WTC11 (cell line): ENCODE measurements at regions not wholly inside any gene's neighbourhood (a gene's known extent, or its start where the extent isn't known, plus 50 kb on each side); places are given as distances from the start of the nearest gene placed in this dataset.
A peak's percentile ranks its signal among the peaks of the same experiment; 100 is the strongest.
"Not testable (repeated sequence)": the region's sequence is repeated elsewhere in the genome, so short reads cannot be mapped to it uniquely, and the experiment has no call there.

Source experiments
- ATAC-seq: fragments of 200-7000 bp; cut with Tn5 transposase; 2 replicates; pipeline ENCODE4 v1.10.0; 2021; ENCODE audit warnings: mild to moderate bottlenecking, moderate library complexity
- CTCF ChIA-PET: fragments of 300-600 bp; sonication (Branson Sonifier 250); formaldehyde crosslinking; loops from one replicate; lab custom pipeline; 2021; ENCODE audit warnings: antibody characterized with exemption; lab: Charles Lee
- POLR2A ChIA-PET: fragments of 350-600 bp; sonication (Branson Sonifier 250); formaldehyde crosslinking; loops from one replicate; lab custom pipeline; 2021; ENCODE audit warnings: antibody characterized with exemption; lab: Charles Lee
- DNase-seq: peaks from one replicate; pipeline ENCODE4 v3.0.0; 2021; ENCODE audit warnings: low spot score
- H3K27ac Mint-ChIP-seq: 2 replicates; pipeline ENCODE4 v1.8.0; 2021; ENCODE audit warnings: mixed read lengths
- H3K27me3 Mint-ChIP-seq: 2 replicates; pipeline ENCODE4 v1.8.0; 2021; ENCODE audit warnings: low read depth, mild to moderate bottlenecking, moderate library complexity, mixed read lengths
- H3K36me3 Mint-ChIP-seq: 2 replicates; pipeline ENCODE4 v1.8.0; 2021; ENCODE audit warnings: mixed read lengths
- H3K4me1 Mint-ChIP-seq: 2 replicates; pipeline ENCODE4 v1.8.0; 2022; ENCODE audit warnings: mixed read lengths
- H3K4me3 Mint-ChIP-seq: 2 replicates; pipeline ENCODE4 v1.8.0; 2021; ENCODE audit warnings: mild to moderate bottlenecking, moderate library complexity, mixed read lengths
- H3K9me3 Mint-ChIP-seq: 2 replicates; pipeline ENCODE4 v1.8.0; 2021; ENCODE audit warnings: mixed read lengths
- AR ChIP-seq: fragments of 250-450 bp; sonication (Bioruptor Pico); IDR thresholded peaks from 2 replicates; pipeline ENCODE4 v1.9.0; 2021; ENCODE audit warnings: mild to moderate bottlenecking
- ATF3 ChIP-seq: sonication (generic); formaldehyde crosslinking; conservative IDR thresholded peaks from 2 replicates; pipeline ENCODE4 v1.8.1; 2022; ENCODE audit warnings: mild to moderate bottlenecking, missing genetic modification reagents
- ETV6 ChIP-seq: sonication (generic); formaldehyde crosslinking; IDR thresholded peaks from 2 replicates; pipeline ENCODE4 v1.8.1; 2022; ENCODE audit warnings: mild to moderate bottlenecking, missing genetic modification reagents
- FOXP1 ChIP-seq: sonication (generic); formaldehyde crosslinking; IDR thresholded peaks from 2 replicates; pipeline ENCODE4 v1.8.0; 2022; ENCODE audit warnings: missing genetic modification reagents, mild to moderate bottlenecking, moderate library complexity, borderline replicate concordance
- FOXP4 ChIP-seq: sonication (generic); formaldehyde crosslinking; IDR thresholded peaks from 2 replicates; pipeline ENCODE4 v1.8.0; 2022; ENCODE audit warnings: mild to moderate bottlenecking, missing genetic modification reagents
- GRHL2 ChIP-seq: fragments of 250-450 bp; sonication (Bioruptor Pico); IDR thresholded peaks from 2 replicates; pipeline ENCODE4 v1.8.0; 2022; ENCODE audit warnings: mild to moderate bottlenecking, moderate library complexity; ENCODE audit not compliant: insufficient replicate concordance, severe bottlenecking
- HMGA2 ChIP-seq: fragments of 250-450 bp; sonication (Bioruptor Pico); IDR thresholded peaks from 2 replicates; pipeline ENCODE4 v1.4.0; 2021; ENCODE audit warnings: mild to moderate bottlenecking, moderate library complexity
- JUN ChIP-seq: sonication (generic); formaldehyde crosslinking; IDR thresholded peaks from 2 replicates; pipeline ENCODE4 v1.8.0; 2023; ENCODE audit warnings: mild to moderate bottlenecking, missing genetic modification reagents
- KAT7 ChIP-seq: sonication (generic); formaldehyde crosslinking; IDR thresholded peaks from 2 replicates; pipeline ENCODE4 v1.8.1; 2023; ENCODE audit warnings: missing genetic modification reagents, mild to moderate bottlenecking, borderline replicate concordance
- MLX ChIP-seq: sonication (generic); formaldehyde crosslinking; IDR thresholded peaks from 2 replicates; pipeline ENCODE4 v1.8.1; 2023; ENCODE audit warnings: mild to moderate bottlenecking, missing genetic modification reagents, moderate library complexity
- NR1H2 ChIP-seq: sonication (generic); formaldehyde crosslinking; IDR thresholded peaks from 2 replicates; pipeline ENCODE4 v1.9.0; 2021; ENCODE audit warnings: mild to moderate bottlenecking, moderate library complexity, missing genetic modification reagents
- NR3C1 ChIP-seq: sonication (generic); formaldehyde crosslinking; conservative IDR thresholded peaks from 2 replicates; pipeline ENCODE4 v1.8.1; 2023; ENCODE audit warnings: low read depth, mild to moderate bottlenecking, missing genetic modification reagents
- RELA ChIP-seq: sonication (generic); formaldehyde crosslinking; IDR thresholded peaks from 2 replicates; pipeline ENCODE4 v1.8.1; 2022; ENCODE audit warnings: missing genetic modification reagents, mild to moderate bottlenecking, borderline replicate concordance
- SOX15 ChIP-seq: fragments of 250-450 bp; sonication (Bioruptor Pico); IDR thresholded peaks from 2 replicates; pipeline ENCODE4 v1.9.0; 2021; ENCODE audit warnings: mild to moderate bottlenecking
- TEAD1 ChIP-seq: sonication (generic); formaldehyde crosslinking; IDR thresholded peaks from 2 replicates; pipeline ENCODE4 v1.8.0; 2022; ENCODE audit warnings: mild to moderate bottlenecking, missing genetic modification reagents
- ZNF423 ChIP-seq: fragments of 250-450 bp; sonication (Bioruptor Pico); IDR thresholded peaks from 2 replicates; pipeline ENCODE4 v2.1.2; 2022; ENCODE audit warnings: mild to moderate bottlenecking, moderate library complexity
- TF ChIP-seq, protein P1 (sequence below): sonication (generic); formaldehyde crosslinking; IDR thresholded peaks from 2 replicates; pipeline ENCODE4 v1.8.1; 2022; ENCODE audit warnings: low read depth, mild to moderate bottlenecking, moderate library complexity, missing genetic modification reagents, borderline replicate concordance
- TF ChIP-seq, protein P2 (sequence below): sonication (generic); formaldehyde crosslinking; IDR thresholded peaks from 2 replicates; pipeline ENCODE4 v1.8.0; 2022; ENCODE audit warnings: missing genetic modification reagents

DNA sequence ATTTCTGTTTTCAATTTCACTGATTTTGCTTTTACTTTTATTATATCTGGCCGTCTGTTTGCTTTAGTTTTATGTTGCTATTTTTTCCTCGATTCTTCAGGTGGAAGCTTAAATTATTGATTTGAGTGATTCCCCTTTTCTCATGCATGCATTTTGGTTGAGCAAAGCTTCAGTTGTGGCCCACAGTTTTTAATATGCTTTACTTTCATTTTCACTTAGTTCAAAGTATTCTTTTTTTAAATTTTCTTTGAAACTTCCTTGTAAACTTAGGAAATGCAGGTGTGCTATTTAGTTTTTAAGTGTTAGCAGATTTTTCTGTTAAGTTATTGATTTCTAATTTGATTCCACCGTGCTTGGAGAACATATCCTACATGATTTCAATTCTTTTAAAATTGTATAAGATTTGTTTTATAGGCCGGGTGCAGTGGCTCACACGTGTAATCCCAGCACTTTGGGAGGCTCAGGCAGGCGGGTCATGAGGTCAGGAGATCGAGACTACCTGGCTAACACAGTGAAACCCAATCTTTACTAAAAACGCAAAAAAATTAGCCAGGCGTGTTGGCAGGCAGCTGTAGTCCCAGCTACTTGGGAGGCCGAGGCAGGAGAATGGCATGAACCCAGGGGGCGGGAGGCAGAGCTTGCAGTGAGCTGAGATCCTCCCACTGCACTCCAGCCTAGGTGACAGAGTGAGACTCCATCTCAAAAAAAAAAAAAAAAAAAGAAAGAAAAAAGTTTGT lies 531.2 kb downstream of the KIF2B start:
- no peak for ATAC-seq
- no peaks in the 10 kb centered on the region; the same call in 1 of the 2 replicates for H3K4me1 Mint-ChIP-seq
- peaks cover 83% of the 10 kb centered on the region for H3K9me3 Mint-ChIP-seq
- H3K27ac Mint-ChIP-seq = no peak overlapping the region
- POLR2A ChIA-PET = interaction anchor here (0.6 kb wide), 1 partner anchor 36 kb away, joined by 4 read pairs; no protein-coding TSS in a partner anchor
- peaks cover 80% of the 10 kb centered on the region for H3K36me3 Mint-ChIP-seq
- peaks cover 5% of the 10 kb centered on the region for H3K27me3 Mint-ChIP-seq
- no peak for DNase-seq
- CTCF ChIA-PET = no interaction called here
- H3K4me3 Mint-ChIP-seq = no peak overlapping the region
- TF ChIP-seq NR1H2 (CRISPR knock-in tag) (no peak), MLX (CRISPR knock-in tag) (no peak), NR3C1 (no peak), JUN (no peak), ATF3 (no peak)
- TF ChIP-seq, protein P1, sequence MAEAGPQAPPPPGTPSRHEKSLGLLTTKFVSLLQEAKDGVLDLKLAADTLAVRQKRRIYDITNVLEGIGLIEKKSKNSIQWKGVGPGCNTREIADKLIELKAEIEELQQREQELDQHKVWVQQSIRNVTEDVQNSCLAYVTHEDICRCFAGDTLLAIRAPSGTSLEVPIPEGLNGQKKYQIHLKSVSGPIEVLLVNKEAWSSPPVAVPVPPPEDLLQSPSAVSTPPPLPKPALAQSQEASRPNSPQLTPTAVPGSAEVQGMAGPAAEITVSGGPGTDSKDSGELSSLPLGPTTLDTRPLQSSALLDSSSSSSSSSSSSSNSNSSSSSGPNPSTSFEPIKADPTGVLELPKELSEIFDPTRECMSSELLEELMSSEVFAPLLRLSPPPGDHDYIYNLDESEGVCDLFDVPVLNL (CRISPR knock-in tag) = no peak

GRCh38 chr17:54361073-54361472 lies 538.3 kb downstream of the KIF2B start:
- DNase-seq, POLR2A ChIA-PET, CTCF ChIA-PET, H3K27me3 Mint-ChIP-seq: not testable (repeated sequence)
- H3K4me3 Mint-ChIP-seq = peak overlapping the region; percentile 50
- TF ChIP-seq ZNF423 (peak; percentile 82), FOXP4 (CRISPR knock-in tag) (peak; percentile 29; the same call in 1 of the 2 replicates), TEAD1 (CRISPR knock-in tag) (peak; percentile 66), ETV6 (CRISPR knock-in tag) (0 out of 2 replicates have a peak, but pooled peaks have one; percentile 46)
- H3K27ac Mint-ChIP-seq = peak overlapping the region; percentile 89
- H3K36me3 Mint-ChIP-seq = peaks cover 54% of the 10 kb centered on the region
- H3K9me3 Mint-ChIP-seq = peaks cover 69% of the 10 kb centered on the region
- peak; percentile 60 for ATAC-seq
- peaks cover 31% of the 10 kb centered on the region for H3K4me1 Mint-ChIP-seq

GRCh38 chr17:54368906-54369305 lies 531.7 kb upstream of the TOM1L1 start:
- H3K9me3 Mint-ChIP-seq = peaks cover 43% of the 10 kb centered on the region
- no peak for ATAC-seq
- TF ChIP-seq GRHL2 (CRISPR knock-in tag) = no peak
- no peak for TF ChIP-seq HMGA2 (CRISPR knock-in tag)
- TF ChIP-seq FOXP1 (CRISPR knock-in tag) = no peak
- TF ChIP-seq, protein P2, sequence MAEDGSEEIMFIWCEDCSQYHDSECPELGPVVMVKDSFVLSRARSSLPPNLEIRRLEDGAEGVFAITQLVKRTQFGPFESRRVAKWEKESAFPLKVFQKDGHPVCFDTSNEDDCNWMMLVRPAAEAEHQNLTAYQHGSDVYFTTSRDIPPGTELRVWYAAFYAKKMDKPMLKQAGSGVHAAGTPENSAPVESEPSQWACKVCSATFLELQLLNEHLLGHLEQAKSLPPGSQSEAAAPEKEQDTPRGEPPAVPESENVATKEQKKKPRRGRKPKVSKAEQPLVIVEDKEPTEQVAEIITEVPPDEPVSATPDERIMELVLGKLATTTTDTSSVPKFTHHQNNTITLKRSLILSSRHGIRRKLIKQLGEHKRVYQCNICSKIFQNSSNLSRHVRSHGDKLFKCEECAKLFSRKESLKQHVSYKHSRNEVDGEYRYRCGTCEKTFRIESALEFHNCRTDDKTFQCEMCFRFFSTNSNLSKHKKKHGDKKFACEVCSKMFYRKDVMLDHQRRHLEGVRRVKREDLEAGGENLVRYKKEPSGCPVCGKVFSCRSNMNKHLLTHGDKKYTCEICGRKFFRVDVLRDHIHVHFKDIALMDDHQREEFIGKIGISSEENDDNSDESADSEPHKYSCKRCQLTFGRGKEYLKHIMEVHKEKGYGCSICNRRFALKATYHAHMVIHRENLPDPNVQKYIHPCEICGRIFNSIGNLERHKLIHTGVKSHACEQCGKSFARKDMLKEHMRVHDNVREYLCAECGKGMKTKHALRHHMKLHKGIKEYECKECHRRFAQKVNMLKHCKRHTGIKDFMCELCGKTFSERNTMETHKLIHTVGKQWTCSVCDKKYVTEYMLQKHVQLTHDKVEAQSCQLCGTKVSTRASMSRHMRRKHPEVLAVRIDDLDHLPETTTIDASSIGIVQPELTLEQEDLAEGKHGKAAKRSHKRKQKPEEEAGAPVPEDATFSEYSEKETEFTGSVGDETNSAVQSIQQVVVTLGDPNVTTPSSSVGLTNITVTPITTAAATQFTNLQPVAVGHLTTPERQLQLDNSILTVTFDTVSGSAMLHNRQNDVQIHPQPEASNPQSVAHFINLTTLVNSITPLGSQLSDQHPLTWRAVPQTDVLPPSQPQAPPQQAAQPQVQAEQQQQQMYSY (CRISPR knock-in tag) = no peak
- no peak for TF ChIP-seq JUN
- no peak for TF ChIP-seq RELA (CRISPR knock-in tag)
- TF ChIP-seq AR (CRISPR knock-in tag) = no peak
- no peak for TF ChIP-seq SOX15 (CRISPR knock-in tag)
- no peak for TF ChIP-seq KAT7

More at GRCh38 chr17:54368906-54369305, 531.7 kb upstream of the TOM1L1 start:
- Mint-ChIP-seq H3K27ac (no peak overlapping the region), H3K4me1 (peaks cover 19% of the 10 kb centered on the region), H3K36me3 (peaks cover 29% of the 10 kb centered on the region), H3K27me3 (no peaks in the 10 kb centered on the region), H3K4me3 (no peak overlapping the region)
- DNase-seq = no peak
- CTCF ChIA-PET = no interaction called here
- POLR2A ChIA-PET = no interaction called here
